ENCODE measurements at regions not wholly inside any gene's neighbourhood (a gene's known extent, or its start where the extent isn't known, plus 50 kb on each side); places are given as distances from the start of the nearest gene placed in this dataset.
A peak's percentile ranks its signal among the peaks of the same experiment; 100 is the strongest.

DNA sequence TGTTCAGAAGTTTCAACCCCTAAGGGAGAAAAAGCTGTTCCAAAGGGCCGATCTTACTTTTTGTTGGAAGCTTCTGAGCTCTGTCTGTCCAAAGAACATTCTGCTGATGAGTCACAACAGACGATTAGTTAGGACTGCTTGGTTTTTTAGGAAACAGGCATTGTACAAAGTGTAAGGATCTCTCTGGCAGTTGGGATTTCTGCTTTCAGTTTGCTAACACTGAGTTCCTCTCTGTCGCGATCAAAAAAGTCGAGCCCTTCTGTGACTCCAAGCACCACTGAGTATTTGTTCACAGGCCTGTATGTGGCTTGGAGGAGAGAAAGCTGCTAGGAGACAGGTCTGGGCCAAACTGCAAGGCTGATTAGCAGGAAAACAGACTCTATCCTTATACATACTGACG is 91.8 kb upstream of the PFN2 start:
- DNase-seq (ENCODE audit: low spot score): no peak
- Histone ChIP-seq H3K4me3 (no peak overlapping the region), H3K4me1 (replicated peaks) (no peaks in the 10 kb centered on the region), H3K27me3 (replicated peaks; ENCODE audit: insufficient read depth) (no peaks in the 10 kb centered on the region), H3K9me3 (no peaks in the 10 kb centered on the region), H3K36me3 (no peaks in the 10 kb centered on the region), H3K27ac (peak overlapping the region; percentile 31 to 40)
- TF ChIP-seq POLR2AphosphoS5 (IDR thresholded peaks at IDR 0.05) (no peak), POLR2A (IDR thresholded peaks at IDR 0.05) (no peak)
- TF ChIP-seq, protein P1, sequence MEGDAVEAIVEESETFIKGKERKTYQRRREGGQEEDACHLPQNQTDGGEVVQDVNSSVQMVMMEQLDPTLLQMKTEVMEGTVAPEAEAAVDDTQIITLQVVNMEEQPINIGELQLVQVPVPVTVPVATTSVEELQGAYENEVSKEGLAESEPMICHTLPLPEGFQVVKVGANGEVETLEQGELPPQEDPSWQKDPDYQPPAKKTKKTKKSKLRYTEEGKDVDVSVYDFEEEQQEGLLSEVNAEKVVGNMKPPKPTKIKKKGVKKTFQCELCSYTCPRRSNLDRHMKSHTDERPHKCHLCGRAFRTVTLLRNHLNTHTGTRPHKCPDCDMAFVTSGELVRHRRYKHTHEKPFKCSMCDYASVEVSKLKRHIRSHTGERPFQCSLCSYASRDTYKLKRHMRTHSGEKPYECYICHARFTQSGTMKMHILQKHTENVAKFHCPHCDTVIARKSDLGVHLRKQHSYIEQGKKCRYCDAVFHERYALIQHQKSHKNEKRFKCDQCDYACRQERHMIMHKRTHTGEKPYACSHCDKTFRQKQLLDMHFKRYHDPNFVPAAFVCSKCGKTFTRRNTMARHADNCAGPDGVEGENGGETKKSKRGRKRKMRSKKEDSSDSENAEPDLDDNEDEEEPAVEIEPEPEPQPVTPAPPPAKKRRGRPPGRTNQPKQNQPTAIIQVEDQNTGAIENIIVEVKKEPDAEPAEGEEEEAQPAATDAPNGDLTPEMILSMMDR (IDR thresholded peaks at IDR 0.05): no peak
- 19% methylated on average over 6 of the region's 6 CpGs for WGBS
- intact Hi-C loops (cut with DNase I): no loop called here

DNA sequence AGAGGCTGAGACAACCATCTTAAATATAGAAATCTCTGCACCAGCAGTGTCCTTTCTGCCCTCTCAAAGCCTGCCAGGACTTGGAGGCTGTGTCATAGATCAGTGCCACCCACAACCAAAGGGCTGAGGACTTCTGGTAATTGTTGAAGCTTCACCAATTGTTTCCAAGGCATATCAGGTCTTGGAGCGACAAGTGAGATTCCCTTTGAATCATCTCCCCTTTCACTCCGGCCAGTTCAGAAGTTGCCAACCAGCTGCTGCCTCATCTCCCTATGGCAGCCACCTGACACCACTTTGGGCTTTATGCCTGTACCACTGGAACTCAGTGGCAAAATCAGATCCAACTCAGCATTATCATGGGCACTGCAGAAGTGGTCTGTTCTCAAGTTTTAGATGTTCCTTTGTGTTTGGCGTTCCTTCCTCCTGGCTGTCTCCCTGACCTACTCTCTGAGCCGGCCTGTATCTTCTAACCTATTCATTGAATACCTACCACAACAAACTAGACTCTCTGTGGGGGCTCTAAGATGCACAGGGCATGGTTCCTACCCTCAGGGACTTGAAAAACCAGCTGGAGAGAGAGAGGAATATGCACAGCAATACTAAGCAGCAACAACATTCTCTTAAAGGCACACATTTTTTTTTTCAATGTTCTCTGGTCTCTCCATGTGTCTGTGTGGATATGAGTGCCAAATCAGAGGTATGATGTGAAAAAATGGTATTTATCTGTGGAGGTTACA is 90.8 kb upstream of the PFN2 start:
- Histone ChIP-seq H3K36me3 (no peaks in the 10 kb centered on the region), H3K27me3 (replicated peaks; ENCODE audit: insufficient read depth) (no peaks in the 10 kb centered on the region), H3K9me3 (no peaks in the 10 kb centered on the region), H3K4me1 (replicated peaks) (no peaks in the 10 kb centered on the region), H3K27ac (no peak overlapping the region), H3K4me3 (no peak overlapping the region)
- WGBS: 69% methylated on average over 4 of the region's 4 CpGs
- intact Hi-C loops (cut with DNase I): no loop called here
- DNase-seq (ENCODE audit: low spot score): no peak
- TF ChIP-seq POLR2AphosphoS5 (IDR thresholded peaks at IDR 0.05): no peak
- TF ChIP-seq, protein P1 (IDR thresholded peaks at IDR 0.05): no peak
- no peak for TF ChIP-seq POLR2A (IDR thresholded peaks at IDR 0.05)

DNA sequence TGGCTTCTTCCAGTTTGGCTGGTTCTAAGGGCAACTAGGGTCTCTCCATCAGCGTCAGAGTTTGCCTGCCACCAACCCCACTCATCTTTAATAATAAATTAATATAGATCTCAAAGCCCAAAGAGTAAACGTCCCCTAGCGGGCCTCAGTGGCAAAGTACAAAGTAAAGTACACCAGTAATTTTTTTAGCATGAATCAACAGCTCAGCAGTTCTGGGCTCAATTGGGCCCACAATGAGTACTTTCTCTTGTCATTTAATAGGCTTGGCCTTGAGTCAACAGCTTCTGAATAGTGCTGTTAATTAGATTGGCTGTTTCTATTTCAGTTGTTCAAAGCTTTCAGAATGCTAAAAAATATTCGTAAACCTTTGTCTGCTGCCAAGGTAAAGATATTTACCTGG is 89.0 kb upstream of the PFN2 start:
- intact Hi-C loops (cut with DNase I): no loop called here
- TF ChIP-seq POLR2A (IDR thresholded peaks at IDR 0.05) (no peak), POLR2AphosphoS5 (IDR thresholded peaks at IDR 0.05) (no peak)
- TF ChIP-seq, protein P1 (IDR thresholded peaks at IDR 0.05): no peak
- WGBS: 45% methylated on average over 4 of the region's 4 CpGs

DNA sequence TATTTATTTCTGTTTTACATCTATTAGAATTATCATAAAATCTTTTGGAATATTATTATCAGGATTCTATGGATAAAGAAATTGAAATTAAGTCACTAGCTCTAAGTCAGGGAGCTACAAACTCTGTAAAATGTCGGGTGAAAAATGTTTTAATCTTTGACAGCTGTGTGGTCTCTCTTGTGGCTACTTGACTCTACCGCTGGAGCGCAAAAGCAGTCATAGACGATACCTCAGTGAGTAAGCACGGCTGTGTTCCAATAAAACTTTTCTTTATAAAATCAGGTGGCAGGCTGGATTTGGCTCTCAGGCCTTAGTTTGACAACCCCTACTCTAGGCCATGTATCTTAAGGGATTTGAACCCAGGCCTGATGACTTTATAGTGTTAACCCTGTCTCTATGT is 88.5 kb upstream of the PFN2 start:
- Histone ChIP-seq H3K4me3 (no peak overlapping the region), H3K9me3 (no peaks in the 10 kb centered on the region), H3K27ac (no peak overlapping the region), H3K27me3 (replicated peaks; ENCODE audit: insufficient read depth) (no peaks in the 10 kb centered on the region), H3K4me1 (replicated peaks) (no peaks in the 10 kb centered on the region), H3K36me3 (no peaks in the 10 kb centered on the region)
- intact Hi-C loops (cut with DNase I): no loop called here
- TF ChIP-seq POLR2A (IDR thresholded peaks at IDR 0.05): no peak
- TF ChIP-seq POLR2AphosphoS5 (IDR thresholded peaks at IDR 0.05): no peak
- TF ChIP-seq, protein P1 (IDR thresholded peaks at IDR 0.05): no peak
- WGBS: 58% methylated on average over 5 of the region's 5 CpGs
- no peak for DNase-seq (ENCODE audit: low spot score)

More for the DNA sequence above, 89.0 kb upstream of the PFN2 start:
- Histone ChIP-seq H3K27ac (no peak overlapping the region), H3K36me3 (no peaks in the 10 kb centered on the region), H3K4me3 (no peak overlapping the region), H3K4me1 (replicated peaks) (no peaks in the 10 kb centered on the region), H3K9me3 (no peaks in the 10 kb centered on the region), H3K27me3 (replicated peaks; ENCODE audit: insufficient read depth) (no peaks in the 10 kb centered on the region)
- no peak for DNase-seq (ENCODE audit: low spot score)

DNA sequence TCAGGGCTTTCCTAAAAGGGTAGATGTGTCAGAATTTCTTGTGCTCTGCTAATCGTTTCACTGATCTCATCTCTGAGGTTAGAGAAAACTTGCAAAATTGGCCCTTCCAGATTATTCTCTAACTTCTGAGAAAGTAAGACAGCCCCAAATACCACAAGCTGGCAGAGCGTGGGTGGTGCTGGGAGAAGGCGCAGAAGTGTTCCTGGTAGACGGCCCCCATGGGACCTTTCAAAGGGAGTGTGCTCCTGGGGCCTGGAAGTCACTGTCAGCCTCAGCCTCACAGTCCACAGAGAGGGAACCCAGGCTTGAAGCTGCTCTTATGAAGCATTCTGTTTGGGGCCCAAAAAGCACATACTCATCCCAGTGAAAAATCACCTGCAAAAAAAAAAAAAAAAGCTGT is 86.5 kb upstream of the PFN2 start:
- DNase-seq (ENCODE audit: low spot score): no peak
- Histone ChIP-seq H3K4me3 (no peak overlapping the region), H3K9me3 (no peaks in the 10 kb centered on the region), H3K36me3 (no peaks in the 10 kb centered on the region), H3K27ac (no peak overlapping the region), H3K27me3 (replicated peaks; ENCODE audit: insufficient read depth) (no peaks in the 10 kb centered on the region), H3K4me1 (replicated peaks) (no peaks in the 10 kb centered on the region)
- TF ChIP-seq POLR2A (IDR thresholded peaks at IDR 0.05) (no peak), POLR2AphosphoS5 (IDR thresholded peaks at IDR 0.05) (no peak)
- TF ChIP-seq, protein P1 (IDR thresholded peaks at IDR 0.05): no peak
- 93% methylated on average over 4 of the region's 4 CpGs for WGBS
- intact Hi-C loops (cut with DNase I): no loop called here
